HEK293T (cell line): ENCODE measurements at regions not wholly inside any gene's neighbourhood (a gene's known extent, or its start where the extent isn't known, plus 50 kb on each side); places are given as distances from the start of the nearest gene placed in this dataset.

Experiments used
- CTCF ChIA-PET: fragments of 350-600 bp; formaldehyde crosslinking; extraction: SDS; loops from one replicate; lab custom pipeline; 2021; ENCODE audit warnings: antibody characterized with exemption, inconsistent platforms; lab: Yijun Ruan, JAX
- POLR2A ChIA-PET: fragments of 350-600 bp; formaldehyde crosslinking; extraction: SDS; loops from one replicate; lab custom pipeline; 2020; ENCODE audit warnings: antibody characterized with exemption, inconsistent platforms; lab: Yijun Ruan, JAX
- DNase-seq: peaks from one replicate; pipeline ENCODE4 v3.0.0; 2012; ENCODE audit warnings: mixed read lengths; ENCODE audit errors: extremely low spot score
- ARNT ChIP-seq: fragments of 450-650 bp; IDR thresholded peaks from 2 replicates; pipeline ENCODE4 v1.6.1; 2017; ENCODE audit warnings: mild to moderate bottlenecking
- BHLHE40 ChIP-seq: fragments of 450-650 bp; IDR thresholded peaks from 2 replicates; pipeline ENCODE4 v1.6.1; 2016; ENCODE audit warnings: mild to moderate bottlenecking, moderate library complexity, borderline replicate concordance
- CTBP1 ChIP-seq: fragments of 450-650 bp; IDR thresholded peaks from 2 replicates; pipeline ENCODE4 v1.6.1; 2016; ENCODE audit warnings: borderline replicate concordance
- ELF4 ChIP-seq: fragments of 450-650 bp; IDR thresholded peaks from 2 replicates; pipeline ENCODE4 v1.6.1; 2017; ENCODE audit warnings: antibody characterized with exemption
- FOXA1 ChIP-seq: fragments of 450-650 bp; IDR thresholded peaks from 2 replicates; pipeline ENCODE4 v1.6.1; 2016; ENCODE audit warnings: mild to moderate bottlenecking
- FOXK2 ChIP-seq: fragments of 450-650 bp; IDR thresholded peaks from 2 replicates; pipeline ENCODE4 v1.6.1; 2016; ENCODE audit warnings: mild to moderate bottlenecking
- FOXM1 ChIP-seq: fragments of 450-650 bp; IDR thresholded peaks from 2 replicates; pipeline ENCODE4 v1.6.1; 2017; ENCODE audit warnings: mild to moderate bottlenecking, borderline replicate concordance
- HDGF ChIP-seq: fragments of 450-650 bp; IDR thresholded peaks from 2 replicates; pipeline ENCODE4 v1.6.1; 2017; ENCODE audit warnings: antibody characterized with exemption, borderline replicate concordance
- L3MBTL2 ChIP-seq: fragments of 450-650 bp; conservative IDR thresholded peaks from 2 replicates; pipeline ENCODE4 v1.6.1; 2016; ENCODE audit warnings: mild to moderate bottlenecking
- LEF1 ChIP-seq: fragments of 450-650 bp; IDR thresholded peaks from 2 replicates; pipeline ENCODE4 v1.6.1; 2017; ENCODE audit warnings: mild to moderate bottlenecking, borderline replicate concordance
- NFRKB ChIP-seq: fragments of 450-650 bp; IDR thresholded peaks from 2 replicates; pipeline ENCODE4 v1.6.1; 2016; ENCODE audit warnings: mild to moderate bottlenecking, moderate library complexity
- PKNOX1 ChIP-seq: fragments of 450-650 bp; IDR thresholded peaks from 2 replicates; pipeline ENCODE4 v1.6.1; 2016
- SP1 ChIP-seq: fragments of 450-650 bp; IDR thresholded peaks from 2 replicates; pipeline ENCODE4 v1.6.1; 2017
- SUZ12 ChIP-seq: fragments of 450-650 bp; IDR thresholded peaks from 2 replicates; pipeline ENCODE4 v1.6.1; 2016; ENCODE audit warnings: mild to moderate bottlenecking
- TARDBP ChIP-seq: fragments of 450-650 bp; IDR thresholded peaks from 2 replicates; pipeline ENCODE4 v1.6.1; 2016
- ZNF384 ChIP-seq: fragments of 450-650 bp; IDR thresholded peaks from 2 replicates; pipeline ENCODE4 v1.6.1; 2016

- POLR2A ChIA-PET: no interaction called here
- CTCF ChIA-PET: no interaction called here
- DNase-seq: no peak
Measured at GRCh38 chr4:136136601-136137000, 1395.7 kb downstream of the PCDH18 start.

GRCh38 chr4:136124251-136124745 lies 1408.0 kb downstream of the PCDH18 start:
- ChIA-PET CTCF (interaction anchor here (0.6 kb wide), 1 partner anchor 37 kb away, joined by 3 read pairs; no protein-coding TSS in a partner anchor), POLR2A (no interaction called here)
- TF ChIP-seq SUZ12: no peak
- no peak for TF ChIP-seq FOXA1
- TF ChIP-seq ZNF384: no peak
- TF ChIP-seq SP1: no peak
- no peak for TF ChIP-seq PKNOX1
- no peak for TF ChIP-seq HDGF
- TF ChIP-seq CTBP1: no peak
- no peak for TF ChIP-seq FOXK2
- TF ChIP-seq FOXM1: no peak
- no peak for TF ChIP-seq L3MBTL2
- no peak for TF ChIP-seq TARDBP
- TF ChIP-seq LEF1: no peak
- no peak for TF ChIP-seq NFRKB
- no peak for TF ChIP-seq ELF4
- no peak for TF ChIP-seq BHLHE40
- TF ChIP-seq ARNT: no peak
- DNase-seq: no peak

More at GRCh38 chr4:136136601-136137000, 1395.7 kb downstream of the PCDH18 start:
- no peak for TF ChIP-seq LEF1
- no peak for TF ChIP-seq TARDBP
- no peak for TF ChIP-seq FOXM1
- no peak for TF ChIP-seq CTBP1
- TF ChIP-seq ZNF384: no peak
- TF ChIP-seq SP1: no peak
- no peak for TF ChIP-seq ARNT
- TF ChIP-seq HDGF: no peak
- no peak for TF ChIP-seq ELF4
- TF ChIP-seq FOXA1: no peak
- no peak for TF ChIP-seq PKNOX1
- TF ChIP-seq FOXK2: no peak
- TF ChIP-seq SUZ12: no peak

- CTCF ChIA-PET: no interaction called here
- POLR2A ChIA-PET: no interaction called here
- no peak for TF ChIP-seq ARNT
- no peak for TF ChIP-seq HDGF
- no peak for DNase-seq
Measured at GRCh38 chr4:136121426-136121825, 1410.9 kb downstream of the PCDH18 start.

- POLR2A ChIA-PET: no interaction called here
- CTCF ChIA-PET: no interaction called here
- TF ChIP-seq ARNT (no peak), L3MBTL2 (no peak), ZNF384 (no peak), NFRKB (no peak), FOXK2 (no peak), CTBP1 (no peak), SUZ12 (no peak)
- no peak for DNase-seq
Measured at GRCh38 chr4:136113921-136114320, 1418.4 kb downstream of the PCDH18 start.

GRCh38 chr4:136112116-136112515 lies 1420.2 kb downstream of the PCDH18 start:
- no peak for TF ChIP-seq ZNF384
- TF ChIP-seq TARDBP: no peak
- TF ChIP-seq CTBP1: no peak
- TF ChIP-seq BHLHE40: no peak
- TF ChIP-seq ELF4: no peak
- TF ChIP-seq SUZ12: no peak
- TF ChIP-seq L3MBTL2: no peak
- TF ChIP-seq FOXK2: no peak
- TF ChIP-seq SP1: no peak
- TF ChIP-seq FOXA1: no peak
- no peak for TF ChIP-seq ARNT
- no peak for TF ChIP-seq NFRKB
- no peak for TF ChIP-seq PKNOX1
- TF ChIP-seq HDGF: no peak
- no peak for TF ChIP-seq FOXM1
- no peak for TF ChIP-seq LEF1
- ChIA-PET POLR2A (no interaction called here), CTCF (no interaction called here)
- DNase-seq: no peak

- no peak for DNase-seq
- POLR2A ChIA-PET: no interaction called here
- CTCF ChIA-PET: no interaction called here
- no peak for TF ChIP-seq PKNOX1
- TF ChIP-seq HDGF: no peak
- TF ChIP-seq FOXM1: no peak
Measured at GRCh38 chr4:136106753-136107152, 1425.5 kb downstream of the PCDH18 start.
